GM12878 (cell line): ENCODE measurements at regions not wholly inside any gene's neighbourhood (a gene's known extent, or its start where the extent isn't known, plus 50 kb on each side); places are given as distances from the start of the nearest gene placed in this dataset.

Experiments
- CHD2 ChIP-seq: IDR thresholded peaks from 2 replicates; pipeline ENCODE4 v1.6.1; 2011; ENCODE audit warnings: low read depth, low read length, improper control_type of control experiment, borderline replicate concordance
- KDM1A ChIP-seq: fragments of 200-600 bp; sonication (generic); IDR thresholded peaks from 2 replicates; pipeline ENCODE4 v1.6.1; 2016; ENCODE audit warnings: borderline replicate concordance
- MYC ChIP-seq: IDR thresholded peaks from 2 replicates; pipeline ENCODE4 v1.6.1; 2011; ENCODE audit warnings: mild to moderate bottlenecking, low read length, moderate library complexity, inconsistent platforms; ENCODE audit not compliant: insufficient read depth, insufficient replicate concordance, insufficient read length, severe bottlenecking
- POLR2A ChIP-seq: IDR thresholded peaks from 2 replicates; pipeline ENCODE4 v1.6.1; 2011; ENCODE audit warnings: low read depth, mild to moderate bottlenecking, low read length
- RAD21 ChIP-seq: IDR thresholded peaks from 2 replicates; pipeline ENCODE4 v1.6.1; 2011; ENCODE audit warnings: mild to moderate bottlenecking, low read depth, low read length, moderate library complexity; ENCODE audit not compliant: insufficient read depth
- SPI1 ChIP-seq: IDR thresholded peaks from 2 replicates; pipeline ENCODE4 v1.6.1; 2011; ENCODE audit warnings: low read depth, mild to moderate bottlenecking, low read length, moderate library complexity, borderline replicate concordance; ENCODE audit not compliant: insufficient read depth
- SRF ChIP-seq, 2 experiments: IDR thresholded peaks; 2 replicates each; pipeline ENCODE4 v1.6.1; 2011; ENCODE audit warnings: low read depth in 2 of 2, low read length in 2 of 2, mild to moderate bottlenecking in 1 of 2, moderate library complexity in 1 of 2
- TF ChIP-seq, protein P1 (sequence below), 3 experiments: IDR thresholded peaks in 2 of 3; conservative IDR thresholded peaks in 1 of 3; 2 replicates each; pipeline ENCODE4 v1.5.1; 2011; ENCODE audit warnings: low read depth in 3 of 3, low read length in 3 of 3, mild to moderate bottlenecking in 3 of 3, control low read depth in 2 of 3, moderate library complexity in 2 of 3, inconsistent platforms in 1 of 3, mixed read lengths in 1 of 3; ENCODE audit not compliant: control insufficient read depth in 2 of 3, insufficient read depth in 1 of 3; ENCODE audit errors: extremely low read depth in 1 of 3
- TF ChIP-seq, protein P2 (sequence below): fragments of 450-650 bp; formaldehyde crosslinking; IDR thresholded peaks from 2 replicates; pipeline ENCODE4 v1.5.0; 2022; ENCODE audit warnings: mild to moderate bottlenecking, missing genetic modification characterization

DNA sequence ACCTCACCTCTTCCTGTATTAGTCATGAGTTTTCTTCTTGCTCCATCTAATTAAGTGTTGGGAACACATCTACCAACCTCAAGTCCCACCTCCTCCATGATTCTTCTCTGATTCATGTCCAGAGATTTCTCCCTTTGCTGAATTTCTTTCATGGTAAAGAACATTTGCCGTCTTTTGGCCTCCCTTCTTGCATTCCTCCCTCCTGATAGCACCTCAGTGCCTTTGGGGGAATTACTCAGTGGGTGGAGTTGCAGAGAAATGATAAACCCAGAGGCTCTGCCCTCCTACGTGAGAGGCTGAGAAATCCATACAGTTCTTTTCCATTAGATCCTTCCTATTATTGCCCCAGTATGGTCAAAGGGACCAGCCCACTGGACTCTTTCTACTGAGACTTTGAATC, 651.9 kb downstream of the SLC4A3 start:
- TF ChIP-seq RAD21 (no peak), POLR2A (no peak), SRF (IDR thresholded peaks at IDR 0.05; ENCODE audit: low read depth in 2 of 2, low read length in 2 of 2) (no peak), KDM1A (no peak), SPI1 (no peak), MYC (no peak), CHD2 (no peak)
- TF ChIP-seq, protein P1, sequence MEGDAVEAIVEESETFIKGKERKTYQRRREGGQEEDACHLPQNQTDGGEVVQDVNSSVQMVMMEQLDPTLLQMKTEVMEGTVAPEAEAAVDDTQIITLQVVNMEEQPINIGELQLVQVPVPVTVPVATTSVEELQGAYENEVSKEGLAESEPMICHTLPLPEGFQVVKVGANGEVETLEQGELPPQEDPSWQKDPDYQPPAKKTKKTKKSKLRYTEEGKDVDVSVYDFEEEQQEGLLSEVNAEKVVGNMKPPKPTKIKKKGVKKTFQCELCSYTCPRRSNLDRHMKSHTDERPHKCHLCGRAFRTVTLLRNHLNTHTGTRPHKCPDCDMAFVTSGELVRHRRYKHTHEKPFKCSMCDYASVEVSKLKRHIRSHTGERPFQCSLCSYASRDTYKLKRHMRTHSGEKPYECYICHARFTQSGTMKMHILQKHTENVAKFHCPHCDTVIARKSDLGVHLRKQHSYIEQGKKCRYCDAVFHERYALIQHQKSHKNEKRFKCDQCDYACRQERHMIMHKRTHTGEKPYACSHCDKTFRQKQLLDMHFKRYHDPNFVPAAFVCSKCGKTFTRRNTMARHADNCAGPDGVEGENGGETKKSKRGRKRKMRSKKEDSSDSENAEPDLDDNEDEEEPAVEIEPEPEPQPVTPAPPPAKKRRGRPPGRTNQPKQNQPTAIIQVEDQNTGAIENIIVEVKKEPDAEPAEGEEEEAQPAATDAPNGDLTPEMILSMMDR (IDR thresholded peaks at IDR 0.05 in 2 of 3, conservative IDR thresholded peaks at IDR 0.05 in 1 of 3; ENCODE audit: control insufficient read depth in 2 of 3, extremely low read depth in 1 of 3, insufficient read depth in 1 of 3, low read depth in 3 of 3, low read length in 3 of 3): no peak
- TF ChIP-seq, protein P2, sequence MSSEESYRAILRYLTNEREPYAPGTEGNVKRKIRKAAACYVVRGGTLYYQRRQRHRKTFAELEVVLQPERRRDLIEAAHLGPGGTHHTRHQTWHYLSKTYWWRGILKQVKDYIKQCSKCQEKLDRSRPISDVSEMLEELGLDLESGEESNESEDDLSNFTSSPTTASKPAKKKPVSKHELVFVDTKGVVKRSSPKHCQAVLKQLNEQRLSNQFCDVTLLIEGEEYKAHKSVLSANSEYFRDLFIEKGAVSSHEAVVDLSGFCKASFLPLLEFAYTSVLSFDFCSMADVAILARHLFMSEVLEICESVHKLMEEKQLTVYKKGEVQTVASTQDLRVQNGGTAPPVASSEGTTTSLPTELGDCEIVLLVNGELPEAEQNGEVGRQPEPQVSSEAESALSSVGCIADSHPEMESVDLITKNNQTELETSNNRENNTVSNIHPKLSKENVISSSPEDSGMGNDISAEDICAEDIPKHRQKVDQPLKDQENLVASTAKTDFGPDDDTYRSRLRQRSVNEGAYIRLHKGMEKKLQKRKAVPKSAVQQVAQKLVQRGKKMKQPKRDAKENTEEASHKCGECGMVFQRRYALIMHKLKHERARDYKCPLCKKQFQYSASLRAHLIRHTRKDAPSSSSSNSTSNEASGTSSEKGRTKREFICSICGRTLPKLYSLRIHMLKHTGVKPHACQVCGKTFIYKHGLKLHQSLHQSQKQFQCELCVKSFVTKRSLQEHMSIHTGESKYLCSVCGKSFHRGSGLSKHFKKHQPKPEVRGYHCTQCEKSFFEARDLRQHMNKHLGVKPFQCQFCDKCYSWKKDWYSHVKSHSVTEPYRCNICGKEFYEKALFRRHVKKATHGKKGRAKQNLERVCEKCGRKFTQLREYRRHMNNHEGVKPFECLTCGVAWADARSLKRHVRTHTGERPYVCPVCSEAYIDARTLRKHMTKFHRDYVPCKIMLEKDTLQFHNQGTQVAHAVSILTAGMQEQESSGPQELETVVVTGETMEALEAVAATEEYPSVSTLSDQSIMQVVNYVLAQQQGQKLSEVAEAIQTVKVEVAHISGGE (CRISPR knock-in tag): no peak
